K562 (cell line): ENCODE measurements at regions not wholly inside any gene's neighbourhood (a gene's known extent, or its start where the extent isn't known, plus 50 kb on each side); places are given as distances from the start of the nearest gene placed in this dataset.

ENCODE experiments used
- BACH1 ChIP-seq: fragments of 200-800 bp; sonication (Bioruptor generic); IDR thresholded peaks from 2 replicates; pipeline ENCODE4 v1.6.1; 2016; ENCODE audit warnings: missing genetic modification characterization, missing compliant biosample characterization
- CXXC5 ChIP-seq: fragments of 250-450 bp; sonication (Bioruptor Pico); IDR thresholded peaks from 2 replicates; pipeline ENCODE4 v1.8.0; 2022; ENCODE audit warnings: inconsistent platforms, mild to moderate bottlenecking, moderate library complexity
- FOS ChIP-seq: IDR thresholded peaks from 3 replicates; pipeline ENCODE4 v1.6.1; 2011; ENCODE audit not compliant: insufficient read length; ENCODE audit errors: extremely low read depth
- GATAD2A ChIP-seq: fragments of 450-650 bp; IDR thresholded peaks from 2 replicates; pipeline ENCODE4 v1.6.1; 2017
- HLTF ChIP-seq: fragments of 450-650 bp; IDR thresholded peaks from 2 replicates; pipeline ENCODE4 v1.6.1; 2016
- MAZ ChIP-seq, 2 experiments: fragments of 450-650 bp in 1 of 2; sonication (generic) in 1 of 2; formaldehyde crosslinking; IDR thresholded peaks in 1 of 2; conservative IDR thresholded peaks in 1 of 2; 2 replicates each; pipeline versions ENCODE4 v1.4.0 to v1.5.0; 2020; ENCODE audit warnings: mild to moderate bottlenecking in 1 of 2, missing genetic modification reagents in 1 of 2
- MLX ChIP-seq, 2 experiments: fragments of 450-650 bp in 1 of 2; sonication (generic) in 1 of 2; formaldehyde crosslinking; conservative IDR thresholded peaks; 2 replicates each; pipeline versions ENCODE4 v1.4.0 to v1.8.1; 2020 to 2022; ENCODE audit warnings: mild to moderate bottlenecking in 1 of 2, missing genetic modification reagents in 1 of 2
- RFX1 ChIP-seq: fragments of 450-650 bp; IDR thresholded peaks from 2 replicates; pipeline ENCODE4 v1.6.1; 2016; ENCODE audit warnings: mild to moderate bottlenecking, moderate library complexity
- TAF15 ChIP-seq: fragments of 200-400 bp; formaldehyde crosslinking; IDR thresholded peaks from 2 replicates; pipeline ENCODE4 v1.6.1; 2017; ENCODE audit warnings: mild to moderate bottlenecking, low read depth, low read length, moderate library complexity
- TEAD4 ChIP-seq, 2 experiments: sonication (generic) in 1 of 2; formaldehyde crosslinking in 1 of 2; IDR thresholded peaks; 2 replicates each; pipeline versions ENCODE4 v1.6.1 to v1.8.0; 2012 to 2022; ENCODE audit warnings: borderline replicate concordance in 1 of 2, inconsistent platforms in 1 of 2, low read length in 1 of 2, mild to moderate bottlenecking in 1 of 2, missing genetic modification reagents in 1 of 2
- THRB ChIP-seq: fragments of 450-650 bp; formaldehyde crosslinking; conservative IDR thresholded peaks from 2 replicates; pipeline ENCODE4 v1.4.0; 2022; ENCODE audit warnings: mild to moderate bottlenecking, missing genetic modification characterization
- ZBTB9 ChIP-seq: fragments of 450-650 bp; formaldehyde crosslinking; IDR thresholded peaks from 2 replicates; pipeline ENCODE4 v1.4.0; 2020; ENCODE audit warnings: mild to moderate bottlenecking, moderate library complexity
- ZNF121 ChIP-seq: sonication (generic); formaldehyde crosslinking; conservative IDR thresholded peaks from 2 replicates; pipeline ENCODE4 v1.8.0; 2022; ENCODE audit warnings: missing genetic modification reagents
- ZNF583 ChIP-seq: fragments of 250-450 bp; sonication (Bioruptor Pico); IDR thresholded peaks from 2 replicates; pipeline ENCODE4 v1.4.0; 2020
- TF ChIP-seq, protein P1 (sequence below): fragments of 250-450 bp; sonication (Bioruptor Pico); IDR thresholded peaks from 2 replicates; pipeline ENCODE4 v1.9.0; 2021; ENCODE audit warnings: mild to moderate bottlenecking
- TF ChIP-seq, protein P2 (sequence below): sonication (generic); formaldehyde crosslinking; IDR thresholded peaks from 2 replicates; pipeline ENCODE4 v1.8.1; 2022; ENCODE audit warnings: missing genetic modification reagents

GRCh38 chr22:22773427-22773826 is 114.2 kb upstream of the IGLL5 start (continued):
- TF ChIP-seq TAF15 (no peak), ZNF583 (CRISPR knock-in tag) (no peak), MLX (CRISPR knock-in tag; conservative IDR thresholded peaks at IDR 0.05) (no peak), HLTF (no peak), FOS (no peak), TEAD4 (IDR thresholded peaks at IDR 0.05; ENCODE audit: low read length) (no peak), TEAD4 (CRISPR knock-in tag; IDR thresholded peaks at IDR 0.05; ENCODE audit: borderline replicate concordance) (peak; percentile 78; the same call in 1 of the 2 replicates), CXXC5 (no peak), RFX1 (no peak), ZNF121 (CRISPR knock-in tag) (no peak), GATAD2A (no peak), MAZ (CRISPR knock-in tag; conservative IDR thresholded peaks at IDR 0.05 in 1 of 2, IDR thresholded peaks at IDR 0.05 in 1 of 2) (no peak), THRB (no peak), ZBTB9 (CRISPR knock-in tag) (no peak), BACH1 (no peak)
- TF ChIP-seq, protein P1, sequence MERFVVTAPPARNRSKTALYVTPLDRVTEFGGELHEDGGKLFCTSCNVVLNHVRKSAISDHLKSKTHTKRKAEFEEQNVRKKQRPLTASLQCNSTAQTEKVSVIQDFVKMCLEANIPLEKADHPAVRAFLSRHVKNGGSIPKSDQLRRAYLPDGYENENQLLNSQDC (CRISPR knock-in tag): no peak
- TF ChIP-seq, protein P2, sequence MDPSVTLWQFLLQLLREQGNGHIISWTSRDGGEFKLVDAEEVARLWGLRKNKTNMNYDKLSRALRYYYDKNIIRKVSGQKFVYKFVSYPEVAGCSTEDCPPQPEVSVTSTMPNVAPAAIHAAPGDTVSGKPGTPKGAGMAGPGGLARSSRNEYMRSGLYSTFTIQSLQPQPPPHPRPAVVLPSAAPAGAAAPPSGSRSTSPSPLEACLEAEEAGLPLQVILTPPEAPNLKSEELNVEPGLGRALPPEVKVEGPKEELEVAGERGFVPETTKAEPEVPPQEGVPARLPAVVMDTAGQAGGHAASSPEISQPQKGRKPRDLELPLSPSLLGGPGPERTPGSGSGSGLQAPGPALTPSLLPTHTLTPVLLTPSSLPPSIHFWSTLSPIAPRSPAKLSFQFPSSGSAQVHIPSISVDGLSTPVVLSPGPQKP (CRISPR knock-in tag): 0 out of 2 replicates have a peak, but pooled peaks have one; percentile 10
